ENCODE measurements at regions not wholly inside any gene's neighbourhood (a gene's known extent, or its start where the extent isn't known, plus 50 kb on each side); places are given as distances from the start of the nearest gene placed in this dataset.

DNA sequence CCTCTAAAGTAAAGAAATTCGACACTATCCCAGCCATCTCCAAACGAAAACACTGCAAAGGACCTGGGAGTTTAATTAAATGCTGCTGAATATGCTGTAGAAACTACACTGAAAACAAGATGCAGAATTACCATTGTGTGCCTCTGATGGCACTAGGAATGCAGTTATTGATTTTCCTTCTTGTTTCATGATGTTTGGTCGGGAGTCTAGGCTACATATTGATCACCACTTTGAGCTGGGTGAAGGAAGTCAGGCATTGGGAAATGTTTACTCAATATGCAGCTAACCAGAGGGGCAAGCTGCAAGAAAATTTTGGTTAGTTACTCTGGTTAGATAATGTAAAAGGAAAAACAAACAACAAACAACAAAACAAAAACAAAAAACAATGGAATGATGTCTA is 650.7 kb upstream of the GALNTL6 start (continued):
- TF ChIP-seq, protein P1, sequence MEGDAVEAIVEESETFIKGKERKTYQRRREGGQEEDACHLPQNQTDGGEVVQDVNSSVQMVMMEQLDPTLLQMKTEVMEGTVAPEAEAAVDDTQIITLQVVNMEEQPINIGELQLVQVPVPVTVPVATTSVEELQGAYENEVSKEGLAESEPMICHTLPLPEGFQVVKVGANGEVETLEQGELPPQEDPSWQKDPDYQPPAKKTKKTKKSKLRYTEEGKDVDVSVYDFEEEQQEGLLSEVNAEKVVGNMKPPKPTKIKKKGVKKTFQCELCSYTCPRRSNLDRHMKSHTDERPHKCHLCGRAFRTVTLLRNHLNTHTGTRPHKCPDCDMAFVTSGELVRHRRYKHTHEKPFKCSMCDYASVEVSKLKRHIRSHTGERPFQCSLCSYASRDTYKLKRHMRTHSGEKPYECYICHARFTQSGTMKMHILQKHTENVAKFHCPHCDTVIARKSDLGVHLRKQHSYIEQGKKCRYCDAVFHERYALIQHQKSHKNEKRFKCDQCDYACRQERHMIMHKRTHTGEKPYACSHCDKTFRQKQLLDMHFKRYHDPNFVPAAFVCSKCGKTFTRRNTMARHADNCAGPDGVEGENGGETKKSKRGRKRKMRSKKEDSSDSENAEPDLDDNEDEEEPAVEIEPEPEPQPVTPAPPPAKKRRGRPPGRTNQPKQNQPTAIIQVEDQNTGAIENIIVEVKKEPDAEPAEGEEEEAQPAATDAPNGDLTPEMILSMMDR (IDR thresholded peaks at IDR 0.05 in 2 of 3, conservative IDR thresholded peaks at IDR 0.05 in 1 of 3; ENCODE audit: borderline replicate concordance in 1 of 3, insufficient read depth in 1 of 3, low read depth in 2 of 3, low read length in 2 of 3): no peak
- TF ChIP-seq, protein P2, sequence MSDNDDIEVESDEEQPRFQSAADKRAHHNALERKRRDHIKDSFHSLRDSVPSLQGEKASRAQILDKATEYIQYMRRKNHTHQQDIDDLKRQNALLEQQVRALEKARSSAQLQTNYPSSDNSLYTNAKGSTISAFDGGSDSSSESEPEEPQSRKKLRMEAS (IDR thresholded peaks at IDR 0.05): no peak
- no peak for TF ChIP-seq EGR1 (IDR thresholded peaks at IDR 0.05; ENCODE audit: low read depth)

DNA sequence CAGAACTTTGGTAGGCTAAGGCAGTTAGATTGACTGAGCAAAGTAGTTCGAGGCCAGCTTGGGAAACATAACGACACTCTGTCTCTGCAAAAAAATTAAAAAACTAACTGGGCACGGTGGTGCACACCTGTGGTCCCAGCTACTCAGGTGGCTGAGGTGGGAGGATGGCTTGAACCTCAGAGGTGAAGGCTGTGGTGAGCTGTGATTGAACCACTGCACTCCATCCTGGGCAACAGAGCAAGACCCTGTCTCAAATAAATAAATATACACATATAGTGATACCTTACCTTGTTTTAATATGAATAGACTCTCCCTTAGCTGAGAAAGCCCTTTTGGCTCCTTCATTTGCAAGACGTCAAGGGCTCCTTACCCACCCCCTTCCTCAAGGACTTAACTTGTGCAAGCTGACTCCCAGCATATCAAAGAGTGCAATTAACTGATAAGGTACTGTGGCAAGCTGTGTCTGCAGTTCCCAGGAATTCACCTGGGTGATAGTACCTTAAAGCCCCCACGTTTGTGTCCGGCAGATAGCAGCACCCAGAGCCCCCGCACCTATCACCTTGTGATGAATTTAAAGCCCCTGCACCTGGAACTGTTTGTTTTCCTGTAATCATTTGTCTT is 655.6 kb upstream of the GALNTL6 start:
- Histone ChIP-seq H2AFZ (ENCODE audit: low read depth, low read length, poor library complexity, severe bottlenecking) (no peak overlapping the region), H3K9me3 (ENCODE audit: control insufficient read depth in 1 of 2, insufficient read depth in 1 of 2, low read depth in 1 of 2, low read length in 2 of 2) (no peaks in the 10 kb centered on the region), H3K79me2 (ENCODE audit: insufficient read depth, low read length) (no peaks in the 10 kb centered on the region), H3K9me2 (ENCODE audit: insufficient read depth) (no peaks in the 10 kb centered on the region), H3K4me2 (ENCODE audit: low read length) (no peak overlapping the region), H4K20me1 (ENCODE audit: insufficient read depth) (no peaks in the 10 kb centered on the region), H3K4me3 (replicated peaks in 1 of 2; ENCODE audit: low read depth in 1 of 2, low read length in 2 of 2) (no peak overlapping the region), H3K4me1 (ENCODE audit: control insufficient read depth in 1 of 2, insufficient read depth in 2 of 2, low read length in 2 of 2) (no peaks in the 10 kb centered on the region), H3K27ac (ENCODE audit: low read depth, low read length) (no peak overlapping the region), H3K27me3 (ENCODE audit: insufficient read depth, low read length) (no peaks in the 10 kb centered on the region), H3K9ac (ENCODE audit: low read length) (no peak overlapping the region), H3K36me3 (ENCODE audit: control insufficient read depth in 1 of 2, insufficient read depth in 2 of 2, low read length in 2 of 2) (no peaks in the 10 kb centered on the region)
- TF ChIP-seq JUND (IDR thresholded peaks at IDR 0.05) (no peak), SP1 (IDR thresholded peaks at IDR 0.05; ENCODE audit: low read depth) (no peak), ZFX (IDR thresholded peaks at IDR 0.05) (no peak), YY1 (IDR thresholded peaks at IDR 0.05; ENCODE audit: extremely low read depth, insufficient replicate concordance, low read depth, low read length) (no peak), ZNF274 (IDR thresholded peaks at IDR 0.05; ENCODE audit: low read depth, low read length) (no peak)
- TF ChIP-seq, protein P3, sequence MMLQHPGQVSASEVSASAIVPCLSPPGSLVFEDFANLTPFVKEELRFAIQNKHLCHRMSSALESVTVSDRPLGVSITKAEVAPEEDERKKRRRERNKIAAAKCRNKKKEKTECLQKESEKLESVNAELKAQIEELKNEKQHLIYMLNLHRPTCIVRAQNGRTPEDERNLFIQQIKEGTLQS (IDR thresholded peaks at IDR 0.05): no peak
- TF ChIP-seq, protein P1 (IDR thresholded peaks at IDR 0.05 in 2 of 3, conservative IDR thresholded peaks at IDR 0.05 in 1 of 3; ENCODE audit: borderline replicate concordance in 1 of 3, insufficient read depth in 1 of 3, low read depth in 2 of 3, low read length in 2 of 3): no peak
- no TSS peak for BruUV-seq (replicated peaks)
- ATAC-seq (no peak), DNase-seq (ENCODE audit: low read depth, low spot score) (no peak)
- RAD21 ChIA-PET (ENCODE audit: low non-redundant PET in 1 of 2, low total read pairs in 2 of 2, uncharacterized antibody in 2 of 2, unreplicated experiment in 2 of 2): no interaction called here
- CTCF ChIA-PET: no interaction called here
- POLR2A ChIA-PET: no interaction called here
- intact Hi-C loops (cut with micrococcal nuclease): no loop called here
